RPMI8226 (cell line): ENCODE measurements at regions not wholly inside any gene's neighbourhood (a gene's known extent, or its start where the extent isn't known, plus 50 kb on each side); places are given as distances from the start of the nearest gene placed in this dataset.

ENCODE experiments used
- DNase-seq: peaks from one replicate; pipeline ENCODE4 v3.0.0-alpha.2; 2015

DNA sequence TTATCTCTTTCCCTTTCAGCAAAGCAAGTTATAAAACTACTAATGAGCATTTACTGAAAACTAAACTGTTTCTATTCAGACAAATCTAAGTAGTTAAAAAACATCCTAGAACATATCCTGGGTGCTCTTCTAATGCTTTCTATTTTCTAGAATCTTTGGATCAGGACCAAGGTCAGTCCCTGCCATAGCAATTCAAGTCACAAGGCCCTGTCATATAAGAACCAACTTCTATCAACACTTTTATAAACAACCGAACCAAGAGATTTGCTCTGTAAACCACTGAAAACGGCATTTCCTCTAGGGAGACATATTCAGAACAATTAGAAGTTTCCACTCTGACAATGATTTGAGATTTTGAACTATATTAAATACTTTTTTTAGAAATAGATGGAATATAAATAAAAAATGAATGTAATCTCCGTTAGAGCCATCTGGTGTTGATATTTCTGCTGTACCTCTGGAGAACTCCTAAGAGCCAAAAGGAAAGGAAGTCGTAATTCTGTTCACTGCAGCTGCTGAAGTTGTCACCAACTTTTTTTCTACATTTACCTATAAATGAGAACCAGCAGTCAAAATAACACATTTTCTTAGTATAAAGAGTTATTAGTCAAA lies 51.4 kb upstream of the LGSN start:
- DNase-seq, result no peak

DNA sequence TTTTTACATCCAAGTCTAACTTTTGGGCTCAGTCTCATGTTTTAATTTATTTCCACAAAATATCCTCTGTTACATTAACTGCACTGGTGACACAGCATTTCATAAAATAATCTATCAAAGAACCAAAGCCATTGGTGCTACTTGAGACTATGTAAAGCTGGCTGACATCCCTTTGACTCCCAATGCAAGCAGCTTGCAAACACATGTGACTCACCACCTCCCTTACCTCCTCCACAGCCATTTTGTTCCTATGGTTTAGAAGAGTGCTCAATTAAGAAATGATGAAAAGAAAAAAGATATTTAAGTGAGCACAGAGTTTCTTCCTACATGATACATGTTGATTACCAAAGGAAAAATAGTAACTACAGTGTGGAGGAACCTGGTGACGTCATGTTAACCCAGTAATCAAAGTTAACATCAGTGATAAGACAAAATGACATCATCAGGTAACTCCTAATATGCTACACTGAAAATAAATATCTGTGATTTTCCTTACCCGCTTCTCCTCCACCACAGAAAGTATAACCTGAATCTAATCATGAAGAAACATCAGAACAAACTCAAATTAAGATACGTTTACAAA lies 53.3 kb upstream of the LGSN start:
- DNase-seq, result no peak

DNA sequence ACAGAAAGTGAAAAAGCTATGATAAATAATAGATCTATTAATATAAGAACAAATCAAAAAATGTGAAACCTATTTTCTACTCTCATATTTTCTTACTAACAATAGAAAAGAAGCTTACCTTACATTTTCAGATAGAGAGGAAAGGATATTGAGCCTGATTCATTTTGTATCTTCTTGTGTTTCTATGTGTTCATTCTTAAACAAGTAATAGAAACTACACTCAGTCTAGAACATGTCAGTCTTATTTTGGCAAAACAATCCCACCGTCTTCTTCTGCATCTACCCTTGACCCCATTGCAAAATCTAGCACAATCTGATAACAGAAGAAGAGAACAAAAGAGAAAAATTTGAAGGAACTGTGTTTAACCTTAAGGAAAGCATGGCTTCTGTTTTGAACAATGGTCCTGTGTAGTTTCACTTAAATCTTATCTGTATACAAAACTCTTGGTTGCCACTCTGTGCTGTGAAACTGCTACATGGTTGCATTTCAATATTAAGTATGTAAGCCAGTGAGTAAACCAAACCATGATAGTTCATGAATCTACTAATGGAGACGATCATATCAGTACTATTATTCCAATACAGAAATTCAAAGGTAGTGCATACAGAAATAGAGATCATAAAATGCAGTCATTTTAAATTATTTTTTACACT lies 69.5 kb upstream of the LGSN start:
- DNase-seq, result no peak

DNA sequence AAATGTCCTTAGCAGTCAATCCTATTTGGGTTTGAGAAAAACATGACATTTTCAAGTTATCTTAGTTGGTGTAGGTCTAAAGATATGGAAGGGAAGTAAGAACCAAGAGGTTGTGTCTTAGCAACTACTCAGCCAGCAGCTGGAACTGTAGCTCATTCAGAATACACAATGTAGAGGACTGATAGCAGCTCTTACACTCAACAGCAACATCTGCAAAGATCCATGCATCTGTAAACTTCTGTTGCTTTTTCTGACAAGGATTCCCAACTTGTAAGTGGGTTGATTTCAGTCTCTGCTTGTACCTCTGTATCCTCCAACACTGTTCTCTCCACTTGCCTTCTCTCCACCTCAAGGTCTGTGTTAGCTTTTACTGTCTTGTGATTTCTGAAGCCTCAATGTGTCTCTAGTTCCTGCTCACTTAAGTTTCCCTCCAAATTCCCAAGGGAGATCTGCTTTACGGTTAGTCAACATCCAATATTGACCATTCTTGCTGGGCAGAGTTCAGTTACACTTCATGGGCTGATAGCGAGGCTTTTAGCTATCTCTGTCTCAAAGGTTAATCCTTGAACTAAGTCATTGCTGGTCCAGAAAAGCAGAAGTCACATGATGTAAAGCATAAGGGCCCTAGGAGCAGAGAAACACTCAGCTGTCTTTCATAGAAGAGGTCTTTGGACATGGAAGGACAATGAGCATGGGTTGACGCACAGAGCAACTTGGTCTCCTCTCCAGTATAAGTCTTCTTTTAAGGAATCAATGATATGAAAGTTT lies 71.6 kb upstream of the LGSN start:
- DNase-seq, result no peak

- DNase-seq, result no peak
These were observed 72.4 kb upstream of the LGSN start for GRCh38 chr6:63392092-63392724.

DNA sequence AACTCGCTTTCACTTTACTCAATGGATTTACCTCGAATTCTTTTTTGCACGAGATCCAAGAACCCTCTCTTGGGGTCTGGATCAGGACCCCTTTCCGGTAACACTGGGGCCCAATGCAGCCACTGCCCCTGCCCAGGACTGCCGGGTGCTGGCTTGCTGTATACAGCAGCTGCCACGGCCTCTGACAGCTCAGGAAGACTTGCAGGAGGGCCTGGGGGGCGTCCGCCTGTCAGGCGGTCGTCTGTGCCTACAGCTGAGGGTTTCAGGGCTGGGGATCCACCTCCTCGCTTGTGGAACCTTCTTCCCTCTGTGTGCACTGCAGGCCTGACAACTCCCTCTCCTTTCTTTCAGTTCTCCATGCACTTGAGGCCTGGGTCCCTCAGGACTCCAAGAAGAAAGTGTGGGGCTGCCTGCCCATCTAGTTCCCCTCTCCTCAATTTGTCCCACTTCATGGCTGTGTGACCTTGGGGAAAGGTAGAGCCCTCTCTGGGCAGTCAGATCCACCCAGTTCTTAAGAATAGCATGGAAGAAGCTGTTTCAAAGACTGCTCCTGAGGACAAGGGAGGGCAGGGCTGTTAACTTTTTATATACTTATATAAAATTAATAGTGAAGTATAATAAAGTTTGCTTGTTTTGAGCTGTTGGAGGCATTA lies 75.0 kb upstream of the LGSN start:
- no peak for DNase-seq

GRCh38 chr6:63395381-63395780 lies 75.6 kb upstream of the LGSN start:
- DNase-seq, result no peak

- no peak for DNase-seq
These were observed 83.9 kb upstream of the LGSN start for GRCh38 chr6:63403725-63404124.

DNA sequence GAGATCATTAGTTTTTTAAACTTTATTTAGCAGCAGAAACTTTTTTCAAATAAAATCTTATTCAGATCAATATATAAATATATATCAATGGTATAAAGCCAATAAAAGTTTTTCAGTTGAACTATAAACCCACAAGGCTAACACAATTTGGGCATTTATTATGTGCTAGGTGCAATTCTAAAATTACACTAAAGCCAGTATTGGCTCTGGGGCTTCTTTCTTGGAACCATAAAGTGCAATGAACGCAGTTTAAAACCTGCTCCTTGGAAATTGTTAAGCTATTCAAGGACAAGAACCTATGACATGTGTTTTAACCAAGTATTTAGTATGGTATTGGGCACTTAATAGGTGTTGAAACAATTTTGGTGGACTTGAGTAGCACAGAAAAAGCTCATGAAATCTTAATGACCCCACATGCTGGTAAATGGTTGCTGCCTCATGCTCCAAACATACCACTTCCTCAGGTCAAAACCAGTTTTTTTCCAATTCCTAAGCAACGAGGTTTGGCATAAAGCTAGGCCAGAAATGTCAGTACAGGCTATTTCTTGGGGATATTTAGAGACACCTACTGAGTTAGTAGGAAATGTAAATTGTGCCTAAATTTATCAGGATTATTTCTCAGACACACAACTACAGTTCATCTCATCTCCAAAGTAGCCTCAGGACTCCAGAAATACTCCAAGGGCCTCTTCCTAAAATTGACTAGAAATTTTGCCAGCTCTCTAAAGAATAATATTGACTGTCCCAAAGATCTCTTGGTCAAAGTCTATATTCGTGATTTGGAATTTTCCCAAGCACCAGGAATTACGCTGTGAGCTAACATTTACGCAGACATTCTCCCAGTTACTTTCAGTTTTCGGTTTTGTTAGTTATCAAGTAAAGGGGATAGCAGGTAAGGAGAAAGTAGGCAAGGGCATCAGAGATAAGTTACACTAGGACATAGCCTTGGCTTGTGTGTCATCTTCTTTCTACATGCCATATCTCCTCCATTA lies 90.9 kb upstream of the LGSN start:
- no peak for DNase-seq

DNA sequence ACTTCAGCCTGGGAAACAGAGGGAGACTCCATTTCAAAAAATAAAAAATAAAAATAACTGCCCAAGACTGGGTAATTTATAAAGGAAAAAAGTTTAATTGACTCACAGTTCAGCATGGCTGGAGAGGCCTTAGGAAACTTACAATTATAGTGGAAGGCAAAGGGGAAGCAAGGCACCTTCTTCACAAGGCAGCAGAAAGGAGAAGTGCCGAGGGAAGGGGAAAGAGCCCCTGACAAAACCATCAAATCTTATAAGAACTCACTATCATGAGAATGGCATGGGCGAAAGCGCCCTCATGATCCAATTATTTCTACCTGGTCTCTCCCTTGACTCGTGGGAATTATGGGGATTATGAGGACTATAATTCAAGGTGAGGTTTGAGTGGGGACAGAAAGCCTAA lies 95.5 kb upstream of the LGSN start:
- DNase-seq, result no peak

GRCh38 chr6:63418741-63419140 lies 99.0 kb upstream of the LGSN start:
- no peak for DNase-seq

DNA sequence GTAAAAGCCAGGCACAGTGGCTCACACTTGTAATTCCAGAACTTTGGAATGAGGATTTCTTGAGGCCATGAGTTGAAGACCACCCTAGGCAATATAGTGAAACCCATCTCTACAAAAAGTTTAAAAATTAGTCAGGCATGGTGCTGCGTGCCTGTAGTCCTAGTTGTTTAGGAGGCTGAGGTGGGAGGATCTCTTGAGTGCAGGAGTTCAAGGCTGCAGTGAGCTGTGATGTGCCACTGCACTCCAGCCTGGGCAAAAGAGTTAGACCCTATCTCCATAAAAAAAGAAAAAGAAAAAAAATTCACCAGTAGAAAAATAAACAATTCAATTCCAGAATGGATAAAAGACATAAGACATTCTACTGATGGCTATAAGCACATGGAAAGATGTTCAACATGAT lies 104.9 kb upstream of the LGSN start:
- no peak for DNase-seq

DNA sequence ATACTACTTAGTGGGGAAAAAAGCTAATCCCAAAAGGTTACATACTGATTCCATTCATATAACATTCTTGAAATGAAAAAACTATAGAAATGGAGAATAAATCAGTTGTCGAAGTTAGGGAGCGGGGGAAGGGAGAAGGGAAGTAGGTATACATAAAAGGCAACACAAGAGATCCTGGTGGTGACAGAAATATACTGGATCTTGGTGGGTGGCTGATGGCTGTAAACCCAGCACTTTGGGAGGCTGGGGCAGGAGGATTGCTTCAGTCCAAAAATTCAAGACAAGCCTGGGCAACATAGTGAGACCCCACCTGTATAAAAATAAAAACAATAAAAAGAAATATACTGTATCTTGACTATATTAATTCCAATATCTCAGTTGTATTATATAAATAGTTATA lies 105.7 kb upstream of the LGSN start:
- DNase-seq, result no peak

- DNase-seq, result no peak
These were observed 107.1 kb upstream of the LGSN start for GRCh38 chr6:63426844-63427243.

- DNase-seq, result no peak
These were observed 108.2 kb upstream of the LGSN start for GRCh38 chr6:63427951-63428350.

- no peak for DNase-seq
These were observed 111.3 kb upstream of the LGSN start for GRCh38 chr6:63430985-63431519.

DNA sequence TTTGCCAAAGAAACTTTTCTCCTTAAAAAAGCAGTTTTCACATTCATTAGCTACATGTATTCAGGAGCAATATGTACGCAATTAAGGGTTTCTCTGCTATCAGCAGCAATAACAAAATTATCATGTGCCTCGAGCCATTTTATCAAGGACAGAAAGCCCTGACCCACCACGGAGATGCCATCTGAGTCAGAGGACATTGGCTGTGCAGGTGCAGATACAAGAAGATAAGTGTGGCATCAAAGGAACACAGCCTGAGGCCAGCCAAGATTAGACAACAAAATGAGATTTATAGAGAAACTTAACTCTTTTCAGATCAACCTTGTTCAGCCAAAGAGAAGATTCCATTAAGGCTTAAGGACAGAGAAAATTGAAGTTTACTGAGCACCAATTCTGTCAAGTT lies 115.2 kb upstream of the LGSN start:
- no peak for DNase-seq

DNA sequence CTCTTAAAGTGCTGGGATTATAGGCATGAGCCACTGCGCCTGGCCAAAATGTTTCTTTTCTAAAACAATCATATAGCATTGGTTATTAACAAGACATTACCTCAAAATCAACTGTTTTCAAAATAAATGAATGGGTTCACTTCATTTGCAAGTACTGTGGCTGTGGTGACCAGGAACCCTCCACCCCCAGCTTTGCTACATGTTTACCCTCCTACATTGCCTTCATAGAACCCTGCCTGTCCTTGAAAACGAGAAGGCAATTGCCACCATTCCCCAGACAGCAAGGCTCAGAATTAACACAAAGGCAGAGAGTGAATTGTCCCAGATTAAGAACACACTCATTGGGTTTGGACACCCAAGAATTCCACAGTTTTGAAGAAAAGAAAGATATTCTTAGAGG lies 116.6 kb upstream of the LGSN start:
- DNase-seq, result no peak

DNA sequence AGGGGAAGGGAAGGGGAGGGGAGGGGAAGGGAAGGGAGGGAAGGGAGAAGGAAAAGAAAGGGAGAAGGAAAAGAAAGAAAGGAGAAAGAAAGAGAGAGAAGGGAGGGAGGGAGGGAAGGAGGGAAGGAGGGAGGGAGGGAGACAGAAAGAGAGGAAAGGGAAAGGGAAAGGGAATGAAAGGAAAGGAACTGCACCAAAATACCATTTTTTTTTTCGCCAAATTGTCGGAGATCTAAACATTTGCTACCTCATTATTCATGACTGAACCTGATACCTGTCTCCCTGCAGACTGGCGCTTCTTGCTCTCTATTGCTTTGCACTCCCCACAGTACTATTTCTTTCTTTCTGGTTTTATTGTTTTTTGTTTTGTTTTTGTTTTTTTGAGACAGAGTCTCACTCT lies 117.3 kb upstream of the LGSN start:
- no peak for DNase-seq

GRCh38 chr6:63440057-63440456 lies 120.3 kb upstream of the LGSN start:
- no peak for DNase-seq

DNA sequence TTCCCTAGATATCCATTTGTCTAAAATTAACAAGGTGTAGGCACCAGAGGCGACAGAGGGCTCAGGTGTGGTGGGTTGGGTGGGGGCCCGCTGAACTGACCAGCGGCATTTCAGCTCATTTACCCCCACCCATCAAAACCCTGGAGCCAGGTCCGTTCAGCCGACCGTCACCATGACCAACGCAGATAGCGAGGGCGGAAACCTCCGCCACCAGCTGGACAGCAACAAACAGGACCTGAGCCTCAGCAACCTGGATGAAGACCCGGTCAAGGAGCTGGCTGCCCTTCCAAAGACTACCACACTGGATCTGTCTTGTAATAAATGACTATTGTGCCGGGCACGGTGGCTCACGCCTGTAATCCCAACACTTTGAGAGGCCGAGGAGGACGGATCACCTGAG lies 120.8 kb upstream of the LGSN start:
- no peak for DNase-seq
